ENCODE measurements at regions not wholly inside any gene's neighbourhood (a gene's known extent, or its start where the extent isn't known, plus 50 kb on each side); places are given as distances from the start of the nearest gene placed in this dataset.

GRCh38 chr10:129309565-129309964 lies 157.5 kb upstream of the MGMT start:
- TF ChIP-seq CTCF (IDR thresholded peaks at IDR 0.05), result no peak
- no peak for TF ChIP-seq POLR2A (IDR thresholded peaks at IDR 0.05)
- no peak for TF ChIP-seq POLR2AphosphoS5 (IDR thresholded peaks at IDR 0.05; ENCODE audit: insufficient read depth in 1 of 2, low read depth in 1 of 2)
